ENCODE measurements at regions not wholly inside any gene's neighbourhood (a gene's known extent, or its start where the extent isn't known, plus 50 kb on each side); places are given as distances from the start of the nearest gene placed in this dataset.

GRCh38 chr3:15969874-15970640 lies 172.3 kb upstream of the ANKRD28 start:
- no peak for FAIRE-seq

GRCh38 chr3:15973414-15973813 lies 175.6 kb upstream of the ANKRD28 start:
- Histone ChIP-seq H3K27ac (peak overlapping the region in 1 of 2 experiments; percentile 33; a peak in 2 of 6 replicates), H3K9me3 (no peaks in the 10 kb centered on the region), H3K4me3 (no peak overlapping the region), H3K4me1 (no peaks in the 10 kb centered on the region), H3K4me2 (no peak overlapping the region)
- TF ChIP-seq HMGXB4 (CRISPR knock-in tag; IDR thresholded peaks at IDR 0.05; ENCODE audit: borderline replicate concordance) (no peak), EHF (CRISPR knock-in tag; IDR thresholded peaks at IDR 0.05) (no peak), FOSB (CRISPR knock-in tag; IDR thresholded peaks at IDR 0.05) (no peak), SREBF2 (IDR thresholded peaks at IDR 0.05) (no peak), CTCF (IDR thresholded peaks at IDR 0.05) (no peak), HES2 (IDR thresholded peaks at IDR 0.05) (no peak), REST (IDR thresholded peaks at IDR 0.05) (no peak), RAD21 (conservative IDR thresholded peaks at IDR 0.05 in 1 of 2, IDR thresholded peaks at IDR 0.05 in 1 of 2) (no peak)
- 87% methylated on average over 8 of the region's 8 CpGs for WGBS (ENCODE audit: missing lambda C conversion rate)
- no peak for DNase-seq (ENCODE audit: low read depth in 1 of 2, low spot score in 1 of 2)
- ATAC-seq = no peak
- POLR2A ChIA-PET = no interaction called here
- CTCF ChIA-PET = interaction anchor here (1.6 kb wide), 1 partner anchor 9 kb away, joined by 3 read pairs; no protein-coding TSS in a partner anchor
- no peak for FAIRE-seq

More at GRCh38 chr3:15969874-15970640, 172.3 kb upstream of the ANKRD28 start:
- Histone ChIP-seq H3K4me1 (no peaks in the 10 kb centered on the region), H3K4me2 (no peak overlapping the region), H3K4me3 (no peak overlapping the region), H3K9me3 (no peaks in the 10 kb centered on the region), H3K27ac (no peak overlapping the region)
- ChIA-PET CTCF (interaction anchor here (0.6 kb wide), 1 partner anchor 311 kb away, joined by 3 read pairs; no protein-coding TSS in a partner anchor), POLR2A (no interaction called here)
- WGBS (ENCODE audit: missing lambda C conversion rate) = 34% methylated on average over 4 of the region's 5 CpGs
- no peak for DNase-seq (ENCODE audit: low read depth in 1 of 2, low spot score in 1 of 2)
- no peak for TF ChIP-seq RFX5 (IDR thresholded peaks at IDR 0.05)
- TF ChIP-seq E2F6 (IDR thresholded peaks at IDR 0.05; ENCODE audit: borderline replicate concordance, low read depth) = no peak
- TF ChIP-seq MYC (IDR thresholded peaks at IDR 0.05; ENCODE audit: borderline replicate concordance, low read length) = no peak
- no peak for TF ChIP-seq TP53 (CRISPR knock-in tag; IDR thresholded peaks at IDR 0.05)
- TF ChIP-seq CBX2 (IDR thresholded peaks at IDR 0.05; ENCODE audit: borderline replicate concordance, low read depth) = no peak
- no peak for TF ChIP-seq SREBF2 (IDR thresholded peaks at IDR 0.05)
- no peak for TF ChIP-seq HMGXB4 (CRISPR knock-in tag; IDR thresholded peaks at IDR 0.05; ENCODE audit: borderline replicate concordance)
- no peak for TF ChIP-seq PBX3 (IDR thresholded peaks at IDR 0.05)
- no peak for TF ChIP-seq CEBPB (IDR thresholded peaks at IDR 0.05)
- TF ChIP-seq NPAS2 (CRISPR knock-in tag; IDR thresholded peaks at IDR 0.05; ENCODE audit: borderline replicate concordance) = no peak
- no peak for TF ChIP-seq JUN (IDR thresholded peaks at IDR 0.05)
- no peak for TF ChIP-seq POLR2AphosphoS2 (conservative IDR thresholded peaks at IDR 0.05; ENCODE audit: low read length)
- TF ChIP-seq NR3C1 (IDR thresholded peaks at IDR 0.05) = no peak
- no peak for TF ChIP-seq JUNB (IDR thresholded peaks at IDR 0.05)
- TF ChIP-seq PHF8 (IDR thresholded peaks at IDR 0.05; ENCODE audit: borderline replicate concordance, low read depth) = no peak
- no peak for ATAC-seq
